ENCODE measurements at regions not wholly inside any gene's neighbourhood (a gene's known extent, or its start where the extent isn't known, plus 50 kb on each side); places are given as distances from the start of the nearest gene placed in this dataset.

- DNase-seq (ENCODE audit: extremely low read depth in 1 of 2, low read depth in 1 of 2), result no peak
Measured at GRCh38 chr15:95911570-95912279, 418.8 kb upstream of the NR2F2 start.

- no peak for DNase-seq (ENCODE audit: extremely low read depth in 1 of 2, low read depth in 1 of 2)
Measured at GRCh38 chr15:95912280-95912625, 418.2 kb upstream of the NR2F2 start.

GRCh38 chr15:95912728-95913127 lies 417.8 kb upstream of the NR2F2 start:
- DNase-seq (ENCODE audit: extremely low read depth in 1 of 2, low read depth in 1 of 2), result no peak

GRCh38 chr15:95916568-95916967 lies 413.9 kb upstream of the NR2F2 start:
- no peak for DNase-seq (ENCODE audit: extremely low read depth in 1 of 2, low read depth in 1 of 2)

GRCh38 chr15:95918525-95918924 lies 412.0 kb upstream of the NR2F2 start:
- no peak for DNase-seq (ENCODE audit: extremely low read depth in 1 of 2, low read depth in 1 of 2)

- no peak for DNase-seq (ENCODE audit: extremely low read depth in 1 of 2, low read depth in 1 of 2)
Measured at GRCh38 chr15:95919460-95919859, 411.0 kb upstream of the NR2F2 start.

GRCh38 chr15:95921404-95921803 lies 409.1 kb upstream of the NR2F2 start:
- DNase-seq (ENCODE audit: extremely low read depth in 1 of 2, low read depth in 1 of 2), result no peak

GRCh38 chr15:95922431-95922830 lies 408.1 kb upstream of the NR2F2 start:
- DNase-seq (ENCODE audit: extremely low read depth in 1 of 2, low read depth in 1 of 2), result no peak

- no peak for DNase-seq (ENCODE audit: extremely low read depth in 1 of 2, low read depth in 1 of 2)
Measured at GRCh38 chr15:95923792-95924191, 406.7 kb upstream of the NR2F2 start.

GRCh38 chr15:95928822-95929221 lies 401.7 kb upstream of the NR2F2 start:
- no peak for DNase-seq (ENCODE audit: extremely low read depth in 1 of 2, low read depth in 1 of 2)

GRCh38 chr15:95929232-95929846 lies 401.2 kb upstream of the NR2F2 start:
- DNase-seq (ENCODE audit: extremely low read depth in 1 of 2, low read depth in 1 of 2), result no peak

GRCh38 chr15:95930659-95931375 lies 399.7 kb upstream of the NR2F2 start:
- DNase-seq (ENCODE audit: extremely low read depth in 1 of 2, low read depth in 1 of 2), result no peak

- no peak for DNase-seq (ENCODE audit: extremely low read depth in 1 of 2, low read depth in 1 of 2)
Measured at GRCh38 chr15:95931619-95932018, 398.9 kb upstream of the NR2F2 start.

- no peak for DNase-seq (ENCODE audit: extremely low read depth in 1 of 2, low read depth in 1 of 2)
Measured at GRCh38 chr15:95932141-95932540, 398.4 kb upstream of the NR2F2 start.

- no peak for DNase-seq (ENCODE audit: extremely low read depth in 1 of 2, low read depth in 1 of 2)
Measured at GRCh38 chr15:95932676-95933075, 397.8 kb upstream of the NR2F2 start.

GRCh38 chr15:95935852-95936251 lies 394.6 kb upstream of the NR2F2 start:
- DNase-seq (ENCODE audit: extremely low read depth in 1 of 2, low read depth in 1 of 2), result no peak

- DNase-seq (ENCODE audit: extremely low read depth in 1 of 2, low read depth in 1 of 2), result no peak
Measured at GRCh38 chr15:95937128-95937528, 393.4 kb upstream of the NR2F2 start.

- no peak for DNase-seq (ENCODE audit: extremely low read depth in 1 of 2, low read depth in 1 of 2)
Measured at GRCh38 chr15:95940431-95940985, 390.0 kb upstream of the NR2F2 start.

GRCh38 chr15:95944193-95944592 lies 386.3 kb upstream of the NR2F2 start:
- DNase-seq (ENCODE audit: extremely low read depth in 1 of 2, low read depth in 1 of 2), result no peak

GRCh38 chr15:95944661-95945255 lies 385.7 kb upstream of the NR2F2 start:
- DNase-seq (ENCODE audit: extremely low read depth in 1 of 2, low read depth in 1 of 2), result no peak

- no peak for DNase-seq (ENCODE audit: extremely low read depth in 1 of 2, low read depth in 1 of 2)
Measured at GRCh38 chr15:95946241-95946640, 384.3 kb upstream of the NR2F2 start.
